IMR-90 (cell line): ENCODE measurements at regions not wholly inside any gene's neighbourhood (a gene's known extent, or its start where the extent isn't known, plus 50 kb on each side); places are given as distances from the start of the nearest gene placed in this dataset.
A peak's percentile ranks its signal among the peaks of the same experiment; 100 is the strongest.

Experiments
- ATAC-seq: fragments of 200-7000 bp; cut with Tn5 transposase; 2 replicates; pipeline ENCODE4 v1.9.1; 2020; ENCODE audit warnings: low read depth, mild to moderate bottlenecking, moderate library complexity
- BruUV-seq: library from RNA; stranded (reverse); fragments of 400-500 nt; replicated peaks from 2 replicates; lab custom pipeline; 2021; lab: Mats Ljungman, UMichigan
- CTCF ChIA-PET: fragments of 300-600 bp; formaldehyde crosslinking; extraction: SDS; loops from one replicate; lab custom pipeline; 2021; ENCODE audit warnings: antibody characterized with exemption; lab: Yijun Ruan, JAX
- POLR2A ChIA-PET: fragments of 300-600 bp; sonication (Branson Sonifier 250); formaldehyde crosslinking; loops from one replicate; lab custom pipeline; 2022; ENCODE audit warnings: antibody characterized with exemption; ENCODE audit not compliant: unreplicated experiment; lab: Charles Lee
- DNase-seq: peaks from one replicate; pipeline ENCODE4 v3.0.0; 2013
- H2AFZ ChIP-seq: replicated peaks from 2 replicates; pipeline ENCODE3; 2013; ENCODE audit warnings: low read length, mild to moderate bottlenecking; ENCODE audit not compliant: poor library complexity
- H2AK5ac ChIP-seq: 2 replicates; pipeline ENCODE4 v1.6.1; 2013; ENCODE audit warnings: low read depth, low read length, inconsistent platforms
- H2AK9ac ChIP-seq: replicated peaks from 2 replicates; pipeline ENCODE3; 2013; ENCODE audit warnings: mild to moderate bottlenecking, low read depth, low read length, moderate library complexity; ENCODE audit not compliant: poor library complexity
- H2BK120ac ChIP-seq: 2 replicates; pipeline ENCODE4 v1.6.1; 2013; ENCODE audit warnings: low read depth, low read length, inconsistent platforms
- H2BK15ac ChIP-seq: 3 replicates; pipeline ENCODE4 v1.6.1; 2013; ENCODE audit warnings: low read depth, low read length, inconsistent platforms
- H2BK20ac ChIP-seq: 2 replicates; pipeline ENCODE4 v1.6.1; 2013; ENCODE audit warnings: low read depth, mild to moderate bottlenecking, inconsistent platforms, low read length, moderate library complexity
- H2BK5ac ChIP-seq: 2 replicates; pipeline ENCODE4 v1.6.1; 2013; ENCODE audit warnings: mild to moderate bottlenecking, low read depth, low read length, inconsistent platforms; ENCODE audit not compliant: poor library complexity, severe bottlenecking
- H3K14ac ChIP-seq: replicated peaks from 2 replicates; pipeline ENCODE4 v1.6.1; 2013; ENCODE audit warnings: low read depth, low read length, inconsistent platforms
- H3K18ac ChIP-seq: 2 replicates; pipeline ENCODE4 v1.6.1; 2013; ENCODE audit warnings: low read depth, low read length, control low read depth
- H3K23ac ChIP-seq: 2 replicates; pipeline ENCODE4 v1.6.1; 2013; ENCODE audit warnings: low read depth, low read length, inconsistent platforms
- H3K27ac ChIP-seq: 2 replicates; pipeline ENCODE4 v1.5.1; 2013; ENCODE audit warnings: mild to moderate bottlenecking, control low read depth, low read length; ENCODE audit not compliant: insufficient read depth
- H3K27me3 ChIP-seq: 2 replicates; pipeline ENCODE4 v1.6.1; 2013; ENCODE audit warnings: low read length; ENCODE audit not compliant: control insufficient read depth, insufficient read depth
- H3K36me3 ChIP-seq: 2 replicates; pipeline ENCODE4 v1.6.1; 2013; ENCODE audit warnings: low read length, mixed read lengths; ENCODE audit not compliant: control insufficient read depth, insufficient read depth
- H3K4ac ChIP-seq: 2 replicates; pipeline ENCODE4 v1.6.1; 2013; ENCODE audit warnings: low read depth, low read length, inconsistent platforms
- H3K4me1 ChIP-seq: 2 replicates; pipeline ENCODE4 v1.6.1; 2013; ENCODE audit warnings: low read length, mixed read lengths; ENCODE audit not compliant: control insufficient read depth, insufficient read depth
- H3K4me2 ChIP-seq: 2 replicates; pipeline ENCODE4 v1.6.1; 2013; ENCODE audit warnings: low read depth, mild to moderate bottlenecking, control low read depth, low read length, moderate library complexity
- H3K4me3 ChIP-seq: 2 replicates; pipeline ENCODE4 v1.5.1; 2013; ENCODE audit warnings: low read depth, mild to moderate bottlenecking, control low read depth, low read length, moderate library complexity; ENCODE audit not compliant: insufficient read depth
- H3K56ac ChIP-seq: 2 replicates; pipeline ENCODE4 v1.6.1; 2013; ENCODE audit warnings: low read length, inconsistent platforms; ENCODE audit not compliant: insufficient read depth; ENCODE audit errors: extremely low read depth
- H3K79me1 ChIP-seq, 2 experiments: 2 replicates each; pipeline ENCODE4 v1.6.1; 2013; ENCODE audit warnings: low read length in 2 of 2, inconsistent platforms in 1 of 2, low read depth in 1 of 2
- H3K9ac ChIP-seq: 2 replicates; pipeline ENCODE4 v1.6.1; 2013; ENCODE audit warnings: low read depth, low read length, control low read depth
- H3K9me1 ChIP-seq: 2 replicates; pipeline ENCODE4 v1.6.1; 2013; ENCODE audit warnings: low read length, inconsistent platforms; ENCODE audit not compliant: insufficient read depth
- H3K9me3 ChIP-seq: 2 replicates; pipeline ENCODE4 v1.6.1; 2013; ENCODE audit warnings: low read length; ENCODE audit not compliant: control insufficient read depth, insufficient read depth
- H4K20me1 ChIP-seq: 2 replicates; pipeline ENCODE4 v1.6.1; 2013; ENCODE audit warnings: low read length, inconsistent platforms; ENCODE audit not compliant: insufficient read depth
- H4K5ac ChIP-seq: 2 replicates; pipeline ENCODE4 v1.6.1; 2013; ENCODE audit warnings: mild to moderate bottlenecking, low read depth, low read length, control low read depth
- H4K8ac ChIP-seq, 2 experiments: 2 replicates each; pipeline ENCODE4 v1.6.1; 2013; ENCODE audit warnings: low read depth in 2 of 2, low read length in 2 of 2, control low read depth in 1 of 2, inconsistent platforms in 1 of 2
- H4K91ac ChIP-seq: 2 replicates; pipeline ENCODE4 v1.6.1; 2013; ENCODE audit warnings: low read depth, low read length, inconsistent platforms; ENCODE audit not compliant: insufficient read depth
- MXI1 ChIP-seq: IDR thresholded peaks from 2 replicates; pipeline ENCODE4 v1.6.1; 2012; ENCODE audit warnings: low read depth, mild to moderate bottlenecking, low read length, moderate library complexity, borderline replicate concordance
- RAD21 ChIP-seq: IDR thresholded peaks from 2 replicates; pipeline ENCODE4 v1.6.1; 2012; ENCODE audit warnings: low read length, improper control_type of control experiment
- SMC3 ChIP-seq: fragments of 150-350 bp; IDR thresholded peaks from 2 replicates; pipeline ENCODE4 v1.6.1; 2016; ENCODE audit warnings: low read depth, mild to moderate bottlenecking, antibody characterized with exemption, low read length, moderate library complexity
- WGBS, 2 experiments: methylation state at CpG; one replicate each; pipeline versions ENCODE4 v1.1.5 to v1.1.7; 2013; ENCODE audit warnings: missing lambda C conversion rate in 2 of 2; ENCODE audit not compliant: insufficient read length in 1 of 2; ENCODE audit errors: extremely low coverage in 2 of 2; 5-methylcytosine and 5-hydroxymethylcytosine counted together
- dilution Hi-C: fragments of 300-500 bp; cut with HindIII; formaldehyde crosslinking; loops from one replicate; pipeline ENCODE4 v1.14.3; 2018; ENCODE audit warnings: low sequenced_read_pairs; ENCODE audit not compliant: unreplicated experiment
- in situ Hi-C: fragments of 300-500 bp; cut with MboI; formaldehyde crosslinking; loops from 3 replicates; pipeline ENCODE4 v1.14.3; 2019; ENCODE audit warnings: low sequenced_read_pairs, inconsistent platforms, mixed read lengths
- intact Hi-C: fragments of 100-400 bp; cut with micrococcal nuclease; formaldehyde crosslinking; loops from 2 replicates; pipeline ENCODE4 v1.10.0; 2022

GRCh38 chr6:157755746-157756411 is 67.2 kb upstream of the SNX9 start:
- H3K27me3 ChIP-seq: no peaks in the 10 kb centered on the region; the same call in 1 of the 2 replicates
- intact Hi-C loops: loop anchor here (1.0 to 10.0 kb wide), 5 partner anchors 67 to 441 kb away; partner anchors contain the start of gene SNX9
- H3K79me1 ChIP-seq: 0 out of 4 replicates have a peak, but pooled peaks cover 0 to 7% of the 10 kb centered on the region in 2 experiments
- H3K4me1 ChIP-seq: peaks cover 10% of the 10 kb centered on the region
- H3K9me1 ChIP-seq: peaks cover 12% of the 10 kb centered on the region
- no peak overlapping the region for H4K8ac ChIP-seq
- H2BK15ac ChIP-seq: 0 out of 3 replicates have a peak overlapping the region, but pooled peaks have one; percentile 14
- no peak overlapping the region for H3K4me2 ChIP-seq
- ChIA-PET POLR2A (no interaction called here), CTCF (interaction anchor here (0.7 to 3.6 kb wide), 9 partner anchors 8 to 268 kb away, joined by 3 to 25 read pairs (median 3); no protein-coding TSS in a partner anchor)
- whole genome bisulfite sequencing, 2 experiments: no CpG with 5 or more reads among the region's 3 CpGs
- H3K18ac ChIP-seq: no peak overlapping the region; the same call in 1 of the 2 replicates
- H3K9me3 ChIP-seq: no peaks in the 10 kb centered on the region; the same call in 1 of the 2 replicates
- H3K4ac ChIP-seq: no peak overlapping the region
- BruUV-seq: no TSS peak
- H4K91ac ChIP-seq: no peak overlapping the region
- H2AFZ ChIP-seq: no peak overlapping the region
- H3K23ac ChIP-seq: no peak overlapping the region
- H4K5ac ChIP-seq: no peak overlapping the region
- no peak overlapping the region for H3K14ac ChIP-seq
- no peaks in the 10 kb centered on the region; the same call in 1 of the 2 replicates for H4K20me1 ChIP-seq
- no peak for ATAC-seq
- H3K9ac ChIP-seq: no peak overlapping the region
- H2BK20ac ChIP-seq: no peak overlapping the region; the same call in 1 of the 2 replicates
- no peaks in the 10 kb centered on the region for H3K36me3 ChIP-seq
- TF ChIP-seq SMC3 (no peak), RAD21 (no peak), MXI1 (no peak)
- dilution Hi-C loops: no loop called here
- in situ Hi-C loops: loop anchor here (5.0 kb wide), 3 partner anchors 66 to 316 kb away; partner anchors contain the start of gene SNX9
- H2BK5ac ChIP-seq: no peak overlapping the region
- H3K4me3 ChIP-seq: no peak overlapping the region
- no peak overlapping the region for H2AK9ac ChIP-seq
- H2BK120ac ChIP-seq: no peak overlapping the region
- no peak overlapping the region for H3K56ac ChIP-seq
- H3K27ac ChIP-seq: no peak overlapping the region
- H2AK5ac ChIP-seq: peak overlapping the region; percentile 23; the same call in 1 of the 2 replicates
- no peak for DNase-seq
